Naive thymus-derived CD4-positive, alpha-beta T cell (primary cell): ENCODE measurements at regions not wholly inside any gene's neighbourhood (a gene's known extent, or its start where the extent isn't known, plus 50 kb on each side); places are given as distances from the start of the nearest gene placed in this dataset.

Source experiments
- ATAC-seq: fragments of 150-1000 bp; cut with Tn5 transposase; 2 replicates; pipeline ENCODE4 v1.10.0; 2021; ENCODE audit warnings: mild to moderate bottlenecking, moderate library complexity
- CTCF ChIA-PET: fragments of 350-600 bp; sonication (Branson Sonifier 250); formaldehyde crosslinking; loops from one replicate; lab custom pipeline; 2021; ENCODE audit warnings: antibody characterized with exemption; lab: Charles Lee
- POLR2A ChIA-PET: fragments of 350-600 bp; sonication (Branson Sonifier 250); formaldehyde crosslinking; loops from one replicate; lab custom pipeline; 2021; ENCODE audit warnings: antibody characterized with exemption, inconsistent platforms; lab: Charles Lee
- DNase-seq, 9 donors: peaks; one replicate each; pipeline versions ENCODE4 v3.0.0 to v3.0.0-alpha.2; 2020 to 2022; ENCODE audit warnings: mixed read lengths in 1 of 9
- H3K27ac ChIP-seq: one replicate; pipeline ENCODE4 v1.7.0; 2013; ENCODE audit warnings: mild to moderate bottlenecking, low read depth, low read length, moderate library complexity
- H3K27me3 ChIP-seq, 2 donors: one replicate each; pipeline ENCODE4 v1.7.0; 2013; ENCODE audit warnings: low read length in 2 of 2, mild to moderate bottlenecking in 2 of 2, moderate library complexity in 2 of 2; ENCODE audit not compliant: control insufficient read depth in 2 of 2, insufficient read depth in 2 of 2
- H3K36me3 ChIP-seq, 3 experiments: 1 replicate in 2 of 3; 2 replicates in 1 of 3; pipeline ENCODE4 v1.7.0; 2013; ENCODE audit warnings: low read length in 3 of 3, mild to moderate bottlenecking in 3 of 3, moderate library complexity in 1 of 3; ENCODE audit not compliant: insufficient read depth in 3 of 3, control insufficient read depth in 2 of 3
- H3K4me1 ChIP-seq, 2 donors: one replicate each; pipeline ENCODE4 v1.7.0; 2013; ENCODE audit warnings: low read length in 2 of 2, mild to moderate bottlenecking in 2 of 2, moderate library complexity in 1 of 2; ENCODE audit not compliant: control insufficient read depth in 2 of 2, insufficient read depth in 2 of 2
- H3K4me3 ChIP-seq: 2 replicates; pipeline ENCODE4 v1.7.0; 2013; ENCODE audit warnings: mild to moderate bottlenecking, low read length
- H3K9me3 ChIP-seq, 3 experiments: 1 replicate in 2 of 3; 2 replicates in 1 of 3; pipeline ENCODE4 v1.7.0; 2013; ENCODE audit warnings: low read length in 3 of 3; ENCODE audit not compliant: control insufficient read depth in 2 of 3
- H3K27ac Mint-ChIP-seq, 9 donors: one replicate each; pipeline ENCODE4 v1.8.0; 2020 to 2022; ENCODE audit warnings: mixed read lengths in 9 of 9, mild to moderate bottlenecking in 8 of 9, moderate library complexity in 5 of 9, inconsistent platforms in 2 of 9
- H3K27me3 Mint-ChIP-seq, 5 donors: one replicate each; pipeline ENCODE4 v1.8.0; 2021 to 2022; ENCODE audit warnings: mixed read lengths in 5 of 5, mild to moderate bottlenecking in 1 of 5
- H3K36me3 Mint-ChIP-seq, 5 donors: one replicate each; pipeline ENCODE4 v1.8.0; 2020 to 2022; ENCODE audit warnings: mixed read lengths in 5 of 5, mild to moderate bottlenecking in 3 of 5, inconsistent platforms in 1 of 5
- H3K4me1 Mint-ChIP-seq, 7 donors: one replicate each; pipeline ENCODE4 v1.8.0; 2020 to 2022; ENCODE audit warnings: mixed read lengths in 7 of 7, mild to moderate bottlenecking in 3 of 7, inconsistent platforms in 1 of 7
- H3K4me3 Mint-ChIP-seq, 10 donors: one replicate each; pipeline ENCODE4 v1.8.0; 2020 to 2022; ENCODE audit warnings: mild to moderate bottlenecking in 10 of 10, mixed read lengths in 10 of 10, moderate library complexity in 6 of 10, inconsistent platforms in 2 of 10
- H3K9me3 Mint-ChIP-seq, 11 donors: one replicate each; pipeline ENCODE4 v1.8.0; 2020 to 2022; ENCODE audit warnings: mixed read lengths in 11 of 11, mild to moderate bottlenecking in 4 of 11, inconsistent platforms in 1 of 11, moderate library complexity in 1 of 11
- intact Hi-C, 2 donors: fragments of 100-400 bp; cut with micrococcal nuclease; formaldehyde crosslinking; loops; one replicate each; pipeline ENCODE4 v1.15.1; 2023
- microRNA-seq: library from miRNA; unstranded; fragments of <30 nt; microRNA quantifications from one replicate; pipeline ENCODE4 v1.2.0, GENCODE V29; 2022; ENCODE audit warnings: borderline microRNAs expressed

GRCh38 chr21:17458279-17458678 lies 54.6 kb upstream of the CXADR start:
- Histone ChIP-seq H3K36me3 (no peaks in the 10 kb centered on the region), H3K4me3 (no peak overlapping the region), H3K9me3 (no peaks in the 10 kb centered on the region), H3K27me3 (no peaks in the 10 kb centered on the region), H3K4me1 (no peaks in the 10 kb centered on the region), H3K27ac (no peak overlapping the region)
- CTCF ChIA-PET = no interaction called here
- H3K36me3 Mint-ChIP-seq = no peaks in the 10 kb centered on the region
- H3K27ac Mint-ChIP-seq = no peak overlapping the region
- intact Hi-C loops = no loop called here
- H3K9me3 Mint-ChIP-seq = peaks cover 0 to 3% (median 0%) of the 10 kb centered on the region in 11 donors
- H3K4me1 Mint-ChIP-seq = peaks cover 4 to 12% (median 8%) of the 10 kb centered on the region in 7 donors
- POLR2A ChIA-PET = no interaction called here
- H3K27me3 Mint-ChIP-seq = peaks cover 0 to 9% (median 6%) of the 10 kb centered on the region in 5 donors
- no peak for DNase-seq
- no peak overlapping the region for H3K4me3 Mint-ChIP-seq
- ATAC-seq = no peak

GRCh38 chr21:17460094-17460493 lies 52.7 kb upstream of the CXADR start:
- Mint-ChIP-seq H3K4me3 (no peak overlapping the region), H3K27me3 (peaks cover 0 to 6% (median under 1%) of the 10 kb centered on the region in 5 donors), H3K36me3 (no peaks in the 10 kb centered on the region), H3K4me1 (no peaks in the 10 kb centered on the region), H3K27ac (no peak overlapping the region), H3K9me3 (peaks cover 0 to 2% (median 0%) of the 10 kb centered on the region in 11 donors)
- Histone ChIP-seq H3K4me1 (no peaks in the 10 kb centered on the region), H3K27me3 (no peaks in the 10 kb centered on the region), H3K4me3 (no peak overlapping the region), H3K9me3 (no peaks in the 10 kb centered on the region), H3K27ac (no peak overlapping the region), H3K36me3 (no peaks in the 10 kb centered on the region)
- intact Hi-C loops = no loop called here
- ChIA-PET CTCF (no interaction called here), POLR2A (no interaction called here)
- DNase-seq = no peak
- ATAC-seq = no peak

DNA sequence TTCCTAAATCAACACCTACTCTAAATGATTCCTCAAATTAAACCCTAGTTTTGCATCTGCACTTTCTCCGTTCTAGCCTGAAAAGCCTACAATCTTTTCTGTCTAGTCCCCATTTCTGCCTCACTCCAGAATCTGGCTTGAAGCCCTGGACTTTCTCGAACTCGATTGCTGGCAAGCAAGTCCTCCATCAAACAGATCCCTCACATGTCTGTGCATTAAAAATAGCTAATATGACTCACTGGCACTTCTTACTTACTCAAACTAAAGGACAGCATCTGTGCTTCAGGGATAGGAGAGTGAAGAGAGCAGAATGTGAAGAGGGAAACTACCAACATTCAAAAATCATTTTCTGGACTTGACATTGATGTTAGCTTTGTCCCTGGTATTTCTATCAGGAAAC lies 51.8 kb upstream of the CXADR start:
- H3K4me3 ChIP-seq = no peak overlapping the region
- no peaks in the 10 kb centered on the region for H3K27me3 ChIP-seq
- no peaks in the 10 kb centered on the region for H3K9me3 ChIP-seq
- Mint-ChIP-seq H3K4me1 (no peaks in the 10 kb centered on the region), H3K9me3 (peaks cover 0 to 2% (median 0%) of the 10 kb centered on the region in 11 donors), H3K36me3 (no peaks in the 10 kb centered on the region), H3K27me3 (peaks cover 0 to 6% (median 0%) of the 10 kb centered on the region in 5 donors), H3K4me3 (no peak overlapping the region), H3K27ac (no peak overlapping the region)
- DNase-seq (no peak), ATAC-seq (no peak)
- ChIA-PET POLR2A (no interaction called here), CTCF (no interaction called here)
- intact Hi-C loops = no loop called here
- no peaks in the 10 kb centered on the region for H3K4me1 ChIP-seq
- no peak overlapping the region for H3K27ac ChIP-seq
- H3K36me3 ChIP-seq = no peaks in the 10 kb centered on the region

GRCh38 chr21:17461582-17461981 lies 51.3 kb upstream of the CXADR start:
- ATAC-seq = no peak
- no peaks in the 10 kb centered on the region for H3K4me1 ChIP-seq
- no peak for DNase-seq
- H3K9me3 ChIP-seq = no peaks in the 10 kb centered on the region
- H3K9me3 Mint-ChIP-seq = no peaks in the 10 kb centered on the region
- ChIA-PET POLR2A (no interaction called here), CTCF (interaction anchor here (0.6 kb wide), 1 partner anchor 72 kb away, joined by 3 read pairs; no protein-coding TSS in a partner anchor)
- no peaks in the 10 kb centered on the region for H3K36me3 ChIP-seq
- no peak overlapping the region for H3K4me3 ChIP-seq
- no peak overlapping the region for H3K27ac Mint-ChIP-seq
- H3K36me3 Mint-ChIP-seq = no peaks in the 10 kb centered on the region
- intact Hi-C loops = no loop called here
- H3K4me1 Mint-ChIP-seq = no peaks in the 10 kb centered on the region
- no peak overlapping the region for H3K27ac ChIP-seq
- no peaks in the 10 kb centered on the region for H3K27me3 ChIP-seq
- no peak overlapping the region for H3K4me3 Mint-ChIP-seq
- H3K27me3 Mint-ChIP-seq = peaks cover 0 to 4% (median 0%) of the 10 kb centered on the region in 5 donors

DNA sequence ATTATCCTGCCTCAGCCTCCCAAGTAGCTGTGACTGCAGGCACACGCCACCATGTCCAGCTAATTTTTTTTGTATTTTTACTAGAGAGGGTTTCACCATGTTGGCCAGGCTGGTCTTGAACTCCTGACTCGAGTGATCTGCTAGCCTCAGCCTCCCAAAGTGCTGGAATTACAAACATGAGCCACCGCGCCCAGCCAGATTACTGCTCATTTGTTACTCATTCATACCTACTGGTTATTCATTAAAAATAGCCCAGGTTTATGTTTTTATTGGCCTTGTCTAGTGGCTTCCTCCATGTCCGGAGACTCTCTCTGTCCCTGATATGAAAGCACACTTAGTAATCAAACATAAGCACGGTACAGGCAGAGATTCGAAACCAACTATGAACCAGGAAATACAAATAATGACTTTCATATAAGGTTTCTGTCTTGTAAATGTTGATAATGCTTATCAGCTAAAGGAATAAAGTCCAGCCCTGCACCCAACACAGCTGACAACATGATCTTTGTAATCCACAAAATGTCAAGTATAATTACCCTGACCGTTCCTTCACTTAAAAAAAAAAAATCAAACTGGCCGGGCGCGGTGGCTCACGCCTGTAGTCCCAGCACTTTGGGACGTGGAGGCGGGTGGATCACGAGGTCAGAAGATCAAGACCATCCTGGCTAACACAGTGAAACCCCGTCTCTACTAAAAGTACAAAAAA lies 50.4 kb upstream of the CXADR start:
- CTCF ChIA-PET = interaction anchor here (0.6 kb wide), 1 partner anchor 71 kb away, joined by 3 read pairs; no protein-coding TSS in a partner anchor
- no peaks in the 10 kb centered on the region for H3K4me1 Mint-ChIP-seq
- intact Hi-C loops = no loop called here

More for the DNA sequence above, 50.4 kb upstream of the CXADR start:
- no peaks in the 10 kb centered on the region for H3K4me1 ChIP-seq
- DNase-seq (no peak), ATAC-seq (no peak)
- no peaks in the 10 kb centered on the region for H3K9me3 ChIP-seq
- H3K9me3 Mint-ChIP-seq = no peaks in the 10 kb centered on the region
- H3K36me3 ChIP-seq = no peaks in the 10 kb centered on the region
- no peak overlapping the region for H3K27ac Mint-ChIP-seq
- no peaks in the 10 kb centered on the region for H3K27me3 ChIP-seq
- no peak overlapping the region for H3K4me3 Mint-ChIP-seq
- H3K27me3 Mint-ChIP-seq = peaks cover 0 to 3% (median 0%) of the 10 kb centered on the region in 5 donors
- no peak overlapping the region for H3K4me3 ChIP-seq
- H3K36me3 Mint-ChIP-seq = no peaks in the 10 kb centered on the region
- POLR2A ChIA-PET = no interaction called here
- H3K27ac ChIP-seq = no peak overlapping the region

Small RNA genes lying in the stretch of these regions (microRNA-seq; reads per million reads assigned to microRNA genes)
- gene MIR125B2 (68.4 reads per million, percentile 50 among the genes with 10 or more reads in this experiment), gene MIR99A (5,716 reads per million, percentile 93 among the genes with 10 or more reads in this experiment), gene MIRLET7C (576 reads per million, percentile 75 among the genes with 10 or more reads in this experiment)
